GM12878 (cell line): ENCODE measurements at regions not wholly inside any gene's neighbourhood (a gene's known extent, or its start where the extent isn't known, plus 50 kb on each side); places are given as distances from the start of the nearest gene placed in this dataset.

Source experiments
- ASH2L ChIP-seq: fragments of 300-600, 200-600 bp; sonication (generic); IDR thresholded peaks from 2 replicates; pipeline ENCODE4 v1.6.1; 2017; ENCODE audit warnings: low read depth, mild to moderate bottlenecking, borderline replicate concordance
- CTCF ChIP-seq, 3 experiments: IDR thresholded peaks in 2 of 3; conservative IDR thresholded peaks in 1 of 3; 2 replicates each; pipeline ENCODE4 v1.5.1; 2011; ENCODE audit warnings: low read depth in 3 of 3, low read length in 3 of 3, mild to moderate bottlenecking in 3 of 3, control low read depth in 2 of 3, moderate library complexity in 2 of 3, inconsistent platforms in 1 of 3, mixed read lengths in 1 of 3; ENCODE audit not compliant: control insufficient read depth in 2 of 3, insufficient read depth in 1 of 3; ENCODE audit errors: extremely low read depth in 1 of 3
- DPF2 ChIP-seq: fragments of 450-650 bp; IDR thresholded peaks from 2 replicates; pipeline ENCODE4 v1.6.1; 2017; ENCODE audit warnings: mild to moderate bottlenecking
- FOXM1 ChIP-seq: IDR thresholded peaks from 2 replicates; pipeline ENCODE4 v1.6.1; 2012; ENCODE audit warnings: low read depth, mild to moderate bottlenecking, inconsistent platforms, low read length, moderate library complexity
- KDM1A ChIP-seq: fragments of 200-600 bp; sonication (generic); IDR thresholded peaks from 2 replicates; pipeline ENCODE4 v1.6.1; 2016; ENCODE audit warnings: borderline replicate concordance
- MYC ChIP-seq: IDR thresholded peaks from 2 replicates; pipeline ENCODE4 v1.6.1; 2011; ENCODE audit warnings: mild to moderate bottlenecking, low read length, moderate library complexity, inconsistent platforms; ENCODE audit not compliant: insufficient read depth, insufficient replicate concordance, insufficient read length, severe bottlenecking
- NBN ChIP-seq: fragments of 450-650 bp; IDR thresholded peaks from 2 replicates; pipeline ENCODE4 v1.6.1; 2016
- RAD51 ChIP-seq: fragments of 450-650 bp; IDR thresholded peaks from 2 replicates; pipeline ENCODE4 v1.6.1; 2016; ENCODE audit warnings: moderate library complexity, mild to moderate bottlenecking, inconsistent platforms
- RB1 ChIP-seq: fragments of 450-650 bp; formaldehyde crosslinking; IDR thresholded peaks from 2 replicates; pipeline ENCODE4 v1.6.1; 2017; ENCODE audit warnings: mild to moderate bottlenecking, borderline replicate concordance
- SIN3A ChIP-seq: IDR thresholded peaks from 2 replicates; pipeline ENCODE4 v1.6.1; 2012; ENCODE audit warnings: low read depth, low read length, improper control_type of control experiment
- SRF ChIP-seq, 2 experiments: IDR thresholded peaks; 2 replicates each; pipeline ENCODE4 v1.6.1; 2011; ENCODE audit warnings: low read depth in 2 of 2, low read length in 2 of 2, mild to moderate bottlenecking in 1 of 2, moderate library complexity in 1 of 2
- TCF12 ChIP-seq: IDR thresholded peaks from 2 replicates; pipeline ENCODE4 v1.6.1; 2011; ENCODE audit warnings: low read depth, mild to moderate bottlenecking, low read length
- ZNF274 ChIP-seq: IDR thresholded peaks from one replicate; pipeline ENCODE4 v1.8.0; 2011; ENCODE audit not compliant: insufficient read length, insufficient read depth
- TF ChIP-seq, protein P1 (sequence below): fragments of 450-650 bp; IDR thresholded peaks from 2 replicates; pipeline ENCODE4 v1.6.1; 2016; ENCODE audit warnings: mild to moderate bottlenecking

GRCh38 chr1:110774398-110774797, 98.5 kb upstream of the CD53 start:
- TF ChIP-seq ASH2L (no peak), NBN (no peak), CTCF (IDR thresholded peaks at IDR 0.05 in 2 of 3, conservative IDR thresholded peaks at IDR 0.05 in 1 of 3; ENCODE audit: control insufficient read depth in 2 of 3, extremely low read depth in 1 of 3, insufficient read depth in 1 of 3, low read depth in 3 of 3, low read length in 3 of 3) (no peak), KDM1A (no peak), SRF (IDR thresholded peaks at IDR 0.05; ENCODE audit: low read depth in 2 of 2, low read length in 2 of 2) (no peak), MYC (no peak), ZNF274 (no peak), DPF2 (no peak), RB1 (no peak), TCF12 (no peak), RAD51 (no peak), FOXM1 (no peak), SIN3A (no peak)
- TF ChIP-seq, protein P1, sequence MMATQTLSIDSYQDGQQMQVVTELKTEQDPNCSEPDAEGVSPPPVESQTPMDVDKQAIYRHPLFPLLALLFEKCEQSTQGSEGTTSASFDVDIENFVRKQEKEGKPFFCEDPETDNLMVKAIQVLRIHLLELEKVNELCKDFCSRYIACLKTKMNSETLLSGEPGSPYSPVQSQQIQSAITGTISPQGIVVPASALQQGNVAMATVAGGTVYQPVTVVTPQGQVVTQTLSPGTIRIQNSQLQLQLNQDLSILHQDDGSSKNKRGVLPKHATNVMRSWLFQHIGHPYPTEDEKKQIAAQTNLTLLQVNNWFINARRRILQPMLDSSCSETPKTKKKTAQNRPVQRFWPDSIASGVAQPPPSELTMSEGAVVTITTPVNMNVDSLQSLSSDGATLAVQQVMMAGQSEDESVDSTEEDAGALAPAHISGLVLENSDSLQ = no peak
